Coronary artery (tissue), 2 donors: ENCODE measurements at regions not wholly inside any gene's neighbourhood (a gene's known extent, or its start where the extent isn't known, plus 50 kb on each side); places are given as distances from the start of the nearest gene placed in this dataset.

Experiments used
- DNase-seq: peaks from one replicate; pipeline ENCODE4 v3.0.0-alpha.2; 2017; ENCODE audit warnings: low spot score
- H3K27ac ChIP-seq, 2 donors: fragments of 200-600 bp; sonication (generic); one replicate each; pipeline ENCODE4 v1.5.1; 2016 to 2019
- H3K4me3 ChIP-seq: fragments of 200-600 bp; sonication (generic); 2 replicates; pipeline ENCODE4 v1.5.1; 2016; ENCODE audit warnings: mild to moderate bottlenecking, moderate library complexity
- TF ChIP-seq, protein P1 (sequence below): fragments of 200-600 bp; sonication (generic); IDR thresholded peaks from one replicate; pipeline ENCODE4 v1.5.1; 2019; ENCODE audit warnings: antibody characterized with exemption

DNA sequence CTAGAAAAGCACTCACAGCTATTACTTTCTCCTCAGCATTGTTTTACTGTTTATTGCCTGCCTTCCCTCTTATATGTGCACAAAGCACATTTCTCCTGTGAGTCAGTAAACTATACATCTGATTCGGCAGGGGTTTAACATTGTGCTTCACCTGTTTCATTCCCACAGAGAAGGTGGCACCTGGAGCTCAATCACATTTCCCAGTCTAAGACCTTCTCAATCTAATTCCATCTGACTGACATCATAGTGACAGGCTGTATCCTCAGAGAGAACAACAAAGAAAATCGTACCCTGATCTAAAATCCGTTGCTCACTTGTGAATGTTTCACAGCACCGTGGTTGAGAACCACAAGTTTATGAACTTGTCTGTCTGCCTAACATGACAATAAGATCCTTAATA is 92.4 kb upstream of the CAST start:
- no peak overlapping the region for H3K27ac ChIP-seq
- DNase-seq: no peak
- H3K4me3 ChIP-seq: no peak overlapping the region
- TF ChIP-seq, protein P1, sequence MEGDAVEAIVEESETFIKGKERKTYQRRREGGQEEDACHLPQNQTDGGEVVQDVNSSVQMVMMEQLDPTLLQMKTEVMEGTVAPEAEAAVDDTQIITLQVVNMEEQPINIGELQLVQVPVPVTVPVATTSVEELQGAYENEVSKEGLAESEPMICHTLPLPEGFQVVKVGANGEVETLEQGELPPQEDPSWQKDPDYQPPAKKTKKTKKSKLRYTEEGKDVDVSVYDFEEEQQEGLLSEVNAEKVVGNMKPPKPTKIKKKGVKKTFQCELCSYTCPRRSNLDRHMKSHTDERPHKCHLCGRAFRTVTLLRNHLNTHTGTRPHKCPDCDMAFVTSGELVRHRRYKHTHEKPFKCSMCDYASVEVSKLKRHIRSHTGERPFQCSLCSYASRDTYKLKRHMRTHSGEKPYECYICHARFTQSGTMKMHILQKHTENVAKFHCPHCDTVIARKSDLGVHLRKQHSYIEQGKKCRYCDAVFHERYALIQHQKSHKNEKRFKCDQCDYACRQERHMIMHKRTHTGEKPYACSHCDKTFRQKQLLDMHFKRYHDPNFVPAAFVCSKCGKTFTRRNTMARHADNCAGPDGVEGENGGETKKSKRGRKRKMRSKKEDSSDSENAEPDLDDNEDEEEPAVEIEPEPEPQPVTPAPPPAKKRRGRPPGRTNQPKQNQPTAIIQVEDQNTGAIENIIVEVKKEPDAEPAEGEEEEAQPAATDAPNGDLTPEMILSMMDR: no peak

DNA sequence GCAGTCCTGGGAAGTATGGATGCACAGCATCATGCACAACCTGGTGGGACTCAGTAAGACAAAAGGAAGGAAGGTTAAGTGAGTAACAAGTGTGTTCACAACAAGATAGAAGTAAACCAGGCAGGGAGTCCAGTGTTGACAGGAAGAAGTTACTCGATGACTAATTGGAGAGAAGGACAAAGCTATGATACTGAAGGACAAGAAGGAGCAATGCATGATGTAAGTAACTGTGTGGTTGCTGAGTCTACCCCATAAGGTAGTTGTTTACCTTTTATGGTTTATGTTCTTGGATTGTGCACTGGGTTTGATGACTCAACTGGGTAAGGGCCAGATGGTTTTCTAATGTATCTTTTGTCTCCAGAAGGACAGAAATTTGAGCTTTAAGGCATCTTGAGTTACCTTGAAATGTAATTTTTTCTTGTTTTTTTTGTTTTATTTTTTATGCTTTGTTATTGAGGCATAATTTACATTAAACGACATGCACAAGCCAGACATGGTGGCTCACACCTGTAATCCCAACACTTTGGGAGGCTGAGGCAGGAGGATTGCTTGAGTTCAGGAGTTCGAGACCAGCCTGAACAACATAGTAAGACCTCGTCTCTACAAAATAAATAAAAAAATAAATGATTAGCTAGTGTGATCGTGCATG is 89.2 kb upstream of the CAST start:
- no peak overlapping the region for H3K27ac ChIP-seq
- no peak for DNase-seq
- TF ChIP-seq, protein P1: no peak

DNA sequence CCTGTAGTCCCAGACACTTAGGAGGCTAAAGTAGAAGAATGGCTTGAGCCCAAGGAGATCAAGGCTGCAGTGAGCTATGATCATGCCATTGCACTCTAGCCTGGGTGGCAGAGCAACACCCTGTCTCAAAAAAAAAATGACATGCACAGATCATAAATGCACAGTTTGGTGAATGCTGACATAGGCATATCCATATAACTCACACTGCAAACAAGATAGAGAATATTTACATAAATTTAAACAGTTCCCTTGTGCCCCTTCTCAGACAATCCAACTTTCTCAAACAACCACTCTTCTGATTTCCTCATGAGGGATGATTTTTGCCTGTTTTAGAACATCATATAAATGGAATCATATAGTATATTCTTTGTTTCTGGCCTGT is 88.7 kb upstream of the CAST start:
- no peak overlapping the region for H3K4me3 ChIP-seq
- TF ChIP-seq, protein P1: no peak
- no peak overlapping the region for H3K27ac ChIP-seq
- DNase-seq: no peak

More for the DNA sequence above, 89.2 kb upstream of the CAST start:
- no peak overlapping the region for H3K4me3 ChIP-seq

DNA sequence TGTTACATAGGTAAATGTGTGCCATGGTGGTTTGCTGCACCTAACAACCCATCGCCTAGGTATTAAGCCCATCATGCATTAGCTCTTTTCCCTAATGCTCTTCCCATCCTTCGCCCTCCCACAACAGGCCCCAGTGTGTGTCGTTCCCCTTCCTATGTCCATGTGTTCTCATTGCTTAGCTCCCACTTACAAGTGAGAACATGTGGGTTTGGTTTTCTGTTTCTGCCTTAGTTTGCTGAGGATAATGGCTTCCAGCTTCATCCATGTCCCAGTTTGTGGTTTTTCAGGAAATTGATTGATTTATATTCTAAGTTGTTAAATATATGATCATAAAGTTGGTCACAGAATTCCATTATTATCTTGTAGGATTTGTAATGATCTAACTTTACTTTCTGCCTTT is 85.3 kb upstream of the CAST start:
- TF ChIP-seq, protein P1: no peak
- H3K27ac ChIP-seq: no peak overlapping the region

DNA sequence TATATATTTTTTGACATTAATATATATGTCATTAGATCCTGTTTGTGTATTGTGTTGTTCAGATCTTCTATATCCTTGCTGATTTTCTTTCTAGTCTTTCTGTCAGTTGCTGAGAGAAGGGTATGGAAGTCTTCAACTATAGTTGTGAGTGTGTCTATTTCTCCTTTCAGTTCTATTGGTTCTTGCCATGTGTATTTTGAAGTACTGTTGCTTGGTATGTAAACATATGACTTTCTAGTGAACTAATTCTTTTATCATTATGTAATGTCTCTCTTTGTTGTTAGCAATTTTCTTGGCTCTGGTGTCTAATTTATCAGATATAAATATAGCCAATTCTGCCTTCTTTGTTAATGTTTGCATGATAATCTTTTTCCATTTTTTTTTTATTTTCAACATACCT is 84.3 kb upstream of the CAST start:
- Histone ChIP-seq H3K4me3 (no peak overlapping the region), H3K27ac (no peak overlapping the region)
- TF ChIP-seq, protein P1: no peak
- DNase-seq: no peak

More for the DNA sequence above, 85.3 kb upstream of the CAST start:
- no peak for DNase-seq
- H3K4me3 ChIP-seq: no peak overlapping the region

DNA sequence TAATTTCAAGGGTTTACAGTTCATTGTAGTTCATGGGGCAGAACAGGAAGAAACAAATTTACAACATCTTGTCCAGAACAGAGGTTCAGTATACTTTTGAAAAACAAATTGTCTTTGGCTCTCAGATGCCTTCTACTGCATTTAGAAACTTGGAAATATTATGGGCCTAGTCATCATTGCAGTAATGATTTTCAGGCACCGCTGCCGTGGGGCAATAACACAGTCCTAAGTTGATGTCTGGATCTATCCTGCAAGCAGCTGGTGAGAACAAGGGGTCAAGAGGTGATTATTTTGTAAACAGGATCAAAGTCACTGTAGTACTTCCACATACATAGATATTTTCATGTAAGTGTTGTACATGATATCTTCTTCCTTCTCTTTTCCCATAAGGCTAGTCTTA is 82.5 kb upstream of the CAST start:
- no peak for DNase-seq
- TF ChIP-seq, protein P1: no peak
- Histone ChIP-seq H3K4me3 (no peak overlapping the region), H3K27ac (no peak overlapping the region)

DNA sequence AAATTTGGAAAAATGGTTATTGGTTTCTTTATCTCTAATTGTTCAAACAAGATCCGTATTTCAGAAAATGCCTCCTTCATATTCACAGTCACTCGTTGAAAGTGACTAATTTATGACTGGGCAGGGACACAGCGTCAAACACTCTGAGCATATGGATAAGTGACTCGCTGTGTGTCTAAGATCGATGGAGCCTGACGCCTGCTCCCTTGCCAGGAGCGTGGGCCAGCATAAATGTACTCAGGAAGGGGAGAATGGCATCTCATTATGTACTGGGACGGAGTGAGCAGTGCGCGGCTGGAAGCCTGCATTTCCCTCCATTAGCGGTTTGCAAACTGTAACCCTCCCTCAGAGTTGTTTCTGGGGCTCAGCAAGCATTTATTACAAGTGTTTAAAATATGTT is 79.8 kb upstream of the CAST start:
- no peak for DNase-seq
- no peak overlapping the region for H3K27ac ChIP-seq
- no peak overlapping the region for H3K4me3 ChIP-seq
- TF ChIP-seq, protein P1: no peak
